IMR-90 (cell line): ENCODE measurements at regions not wholly inside any gene's neighbourhood (a gene's known extent, or its start where the extent isn't known, plus 50 kb on each side); places are given as distances from the start of the nearest gene placed in this dataset.

Experiments used
- ATAC-seq: fragments of 200-7000 bp; cut with Tn5 transposase; 2 replicates; pipeline ENCODE4 v1.9.1; 2020; ENCODE audit warnings: low read depth, mild to moderate bottlenecking, moderate library complexity
- BruUV-seq: library from RNA; stranded (reverse); fragments of 400-500 nt; replicated peaks from 2 replicates; lab custom pipeline; 2021; lab: Mats Ljungman, UMichigan
- CTCF ChIA-PET: fragments of 300-600 bp; formaldehyde crosslinking; extraction: SDS; loops from one replicate; lab custom pipeline; 2021; ENCODE audit warnings: antibody characterized with exemption; lab: Yijun Ruan, JAX
- POLR2A ChIA-PET: fragments of 300-600 bp; sonication (Branson Sonifier 250); formaldehyde crosslinking; loops from one replicate; lab custom pipeline; 2022; ENCODE audit warnings: antibody characterized with exemption; ENCODE audit not compliant: unreplicated experiment; lab: Charles Lee
- DNase-seq: peaks from one replicate; pipeline ENCODE4 v3.0.0; 2013
- H2AFZ ChIP-seq: replicated peaks from 2 replicates; pipeline ENCODE3; 2013; ENCODE audit warnings: low read length, mild to moderate bottlenecking; ENCODE audit not compliant: poor library complexity
- H2AK5ac ChIP-seq: 2 replicates; pipeline ENCODE4 v1.6.1; 2013; ENCODE audit warnings: low read depth, low read length, inconsistent platforms
- H2AK9ac ChIP-seq: replicated peaks from 2 replicates; pipeline ENCODE3; 2013; ENCODE audit warnings: mild to moderate bottlenecking, low read depth, low read length, moderate library complexity; ENCODE audit not compliant: poor library complexity
- H2BK120ac ChIP-seq: 2 replicates; pipeline ENCODE4 v1.6.1; 2013; ENCODE audit warnings: low read depth, low read length, inconsistent platforms
- H2BK15ac ChIP-seq: 3 replicates; pipeline ENCODE4 v1.6.1; 2013; ENCODE audit warnings: low read depth, low read length, inconsistent platforms
- H2BK20ac ChIP-seq: 2 replicates; pipeline ENCODE4 v1.6.1; 2013; ENCODE audit warnings: low read depth, mild to moderate bottlenecking, inconsistent platforms, low read length, moderate library complexity
- H2BK5ac ChIP-seq: 2 replicates; pipeline ENCODE4 v1.6.1; 2013; ENCODE audit warnings: mild to moderate bottlenecking, low read depth, low read length, inconsistent platforms; ENCODE audit not compliant: poor library complexity, severe bottlenecking
- H3K14ac ChIP-seq: replicated peaks from 2 replicates; pipeline ENCODE4 v1.6.1; 2013; ENCODE audit warnings: low read depth, low read length, inconsistent platforms
- H3K18ac ChIP-seq: 2 replicates; pipeline ENCODE4 v1.6.1; 2013; ENCODE audit warnings: low read depth, low read length, control low read depth
- H3K23ac ChIP-seq: 2 replicates; pipeline ENCODE4 v1.6.1; 2013; ENCODE audit warnings: low read depth, low read length, inconsistent platforms
- H3K27ac ChIP-seq: 2 replicates; pipeline ENCODE4 v1.5.1; 2013; ENCODE audit warnings: mild to moderate bottlenecking, control low read depth, low read length; ENCODE audit not compliant: insufficient read depth
- H3K27me3 ChIP-seq: 2 replicates; pipeline ENCODE4 v1.6.1; 2013; ENCODE audit warnings: low read length; ENCODE audit not compliant: control insufficient read depth, insufficient read depth
- H3K36me3 ChIP-seq: 2 replicates; pipeline ENCODE4 v1.6.1; 2013; ENCODE audit warnings: low read length, mixed read lengths; ENCODE audit not compliant: control insufficient read depth, insufficient read depth
- H3K4ac ChIP-seq: 2 replicates; pipeline ENCODE4 v1.6.1; 2013; ENCODE audit warnings: low read depth, low read length, inconsistent platforms
- H3K4me1 ChIP-seq: 2 replicates; pipeline ENCODE4 v1.6.1; 2013; ENCODE audit warnings: low read length, mixed read lengths; ENCODE audit not compliant: control insufficient read depth, insufficient read depth
- H3K4me2 ChIP-seq: 2 replicates; pipeline ENCODE4 v1.6.1; 2013; ENCODE audit warnings: low read depth, mild to moderate bottlenecking, control low read depth, low read length, moderate library complexity
- H3K4me3 ChIP-seq: 2 replicates; pipeline ENCODE4 v1.5.1; 2013; ENCODE audit warnings: low read depth, mild to moderate bottlenecking, control low read depth, low read length, moderate library complexity; ENCODE audit not compliant: insufficient read depth
- H3K56ac ChIP-seq: 2 replicates; pipeline ENCODE4 v1.6.1; 2013; ENCODE audit warnings: low read length, inconsistent platforms; ENCODE audit not compliant: insufficient read depth; ENCODE audit errors: extremely low read depth
- H3K79me1 ChIP-seq, 2 experiments: 2 replicates each; pipeline ENCODE4 v1.6.1; 2013; ENCODE audit warnings: low read length in 2 of 2, inconsistent platforms in 1 of 2, low read depth in 1 of 2
- H3K9ac ChIP-seq: 2 replicates; pipeline ENCODE4 v1.6.1; 2013; ENCODE audit warnings: low read depth, low read length, control low read depth
- H3K9me1 ChIP-seq: 2 replicates; pipeline ENCODE4 v1.6.1; 2013; ENCODE audit warnings: low read length, inconsistent platforms; ENCODE audit not compliant: insufficient read depth
- H3K9me3 ChIP-seq: 2 replicates; pipeline ENCODE4 v1.6.1; 2013; ENCODE audit warnings: low read length; ENCODE audit not compliant: control insufficient read depth, insufficient read depth
- H4K20me1 ChIP-seq: 2 replicates; pipeline ENCODE4 v1.6.1; 2013; ENCODE audit warnings: low read length, inconsistent platforms; ENCODE audit not compliant: insufficient read depth
- H4K5ac ChIP-seq: 2 replicates; pipeline ENCODE4 v1.6.1; 2013; ENCODE audit warnings: mild to moderate bottlenecking, low read depth, low read length, control low read depth
- H4K8ac ChIP-seq, 2 experiments: 2 replicates each; pipeline ENCODE4 v1.6.1; 2013; ENCODE audit warnings: low read depth in 2 of 2, low read length in 2 of 2, control low read depth in 1 of 2, inconsistent platforms in 1 of 2
- H4K91ac ChIP-seq: 2 replicates; pipeline ENCODE4 v1.6.1; 2013; ENCODE audit warnings: low read depth, low read length, inconsistent platforms; ENCODE audit not compliant: insufficient read depth
- BHLHE40 ChIP-seq: fragments of 150-350 bp; IDR thresholded peaks from 2 replicates; pipeline ENCODE4 v1.6.1; 2016; ENCODE audit warnings: mild to moderate bottlenecking, low read depth, low read length
- CEBPB ChIP-seq: IDR thresholded peaks from 2 replicates; pipeline ENCODE4 v1.6.1; 2012; ENCODE audit warnings: low read depth, low read length, improper control_type of control experiment
- ELK1 ChIP-seq: fragments of 150-350 bp; IDR thresholded peaks from 2 replicates; pipeline ENCODE4 v1.6.1; 2016; ENCODE audit warnings: low read depth, mild to moderate bottlenecking, low read length, moderate library complexity, borderline replicate concordance
- FOS ChIP-seq: fragments of 150-350 bp; IDR thresholded peaks from 2 replicates; pipeline ENCODE4 v1.6.1; 2016; ENCODE audit warnings: low read depth, low read length
- MAFK ChIP-seq: IDR thresholded peaks from 2 replicates; pipeline ENCODE4 v1.6.1; 2012; ENCODE audit warnings: low read depth, low read length, improper control_type of control experiment
- MAZ ChIP-seq: IDR thresholded peaks from 2 replicates; pipeline ENCODE4 v1.6.1; 2012; ENCODE audit warnings: low read depth, mild to moderate bottlenecking, low read length, improper control_type of control experiment, moderate library complexity, borderline replicate concordance
- MXI1 ChIP-seq: IDR thresholded peaks from 2 replicates; pipeline ENCODE4 v1.6.1; 2012; ENCODE audit warnings: low read depth, mild to moderate bottlenecking, low read length, moderate library complexity, borderline replicate concordance
- NFE2L2 ChIP-seq: fragments of 150-350 bp; IDR thresholded peaks from 2 replicates; pipeline ENCODE4 v1.6.1; 2016; ENCODE audit warnings: low read depth, mild to moderate bottlenecking, low read length
- POLR2A ChIP-seq: IDR thresholded peaks from 2 replicates; pipeline ENCODE4 v1.6.1; 2012; ENCODE audit warnings: mild to moderate bottlenecking, low read depth, low read length
- RAD21 ChIP-seq: IDR thresholded peaks from 2 replicates; pipeline ENCODE4 v1.6.1; 2012; ENCODE audit warnings: low read length, improper control_type of control experiment
- RCOR1 ChIP-seq: IDR thresholded peaks from 2 replicates; pipeline ENCODE4 v1.6.1; 2012; ENCODE audit warnings: mild to moderate bottlenecking, low read length, improper control_type of control experiment; ENCODE audit not compliant: insufficient replicate concordance
- SMC3 ChIP-seq: fragments of 150-350 bp; IDR thresholded peaks from 2 replicates; pipeline ENCODE4 v1.6.1; 2016; ENCODE audit warnings: low read depth, mild to moderate bottlenecking, antibody characterized with exemption, low read length, moderate library complexity
- WGBS, 2 experiments: methylation state at CpG; one replicate each; pipeline versions ENCODE4 v1.1.5 to v1.1.7; 2013; ENCODE audit warnings: missing lambda C conversion rate in 2 of 2; ENCODE audit not compliant: insufficient read length in 1 of 2; ENCODE audit errors: extremely low coverage in 2 of 2; 5-methylcytosine and 5-hydroxymethylcytosine counted together
- dilution Hi-C: fragments of 300-500 bp; cut with HindIII; formaldehyde crosslinking; loops from one replicate; pipeline ENCODE4 v1.14.3; 2018; ENCODE audit warnings: low sequenced_read_pairs; ENCODE audit not compliant: unreplicated experiment
- in situ Hi-C: fragments of 300-500 bp; cut with MboI; formaldehyde crosslinking; loops from 3 replicates; pipeline ENCODE4 v1.14.3; 2019; ENCODE audit warnings: low sequenced_read_pairs, inconsistent platforms, mixed read lengths
- intact Hi-C: fragments of 100-400 bp; cut with micrococcal nuclease; formaldehyde crosslinking; loops from 2 replicates; pipeline ENCODE4 v1.10.0; 2022
- TF ChIP-seq, protein P1 (sequence below): fragments of 150-350 bp; IDR thresholded peaks from 2 replicates; pipeline ENCODE4 v1.6.1; 2017; ENCODE audit warnings: mild to moderate bottlenecking, antibody characterized with exemption, low read length, low read depth
- TF ChIP-seq, protein P2 (sequence below): conservative IDR thresholded peaks from 2 replicates; pipeline ENCODE4 v1.5.1; 2012; ENCODE audit warnings: mild to moderate bottlenecking, low read depth, low read length, improper control_type of control experiment

DNA sequence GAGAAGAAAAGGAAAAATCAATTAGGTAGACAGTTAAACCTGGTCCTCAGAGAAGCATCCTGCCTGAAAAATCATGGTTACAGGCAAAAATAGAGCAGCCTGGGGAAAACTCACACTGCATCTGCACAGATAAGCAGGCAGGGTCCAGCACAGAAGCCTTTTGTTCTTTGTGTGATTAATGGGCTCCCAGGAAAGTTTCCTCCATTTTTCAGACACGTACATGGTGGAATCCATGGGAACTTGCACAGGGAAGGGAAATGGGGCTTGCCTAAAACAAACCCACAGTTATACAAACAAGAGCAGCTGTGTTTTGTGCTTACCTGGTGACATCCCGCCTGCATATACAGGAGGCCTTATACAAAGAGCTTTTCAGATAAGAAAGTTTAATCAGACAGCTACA lies 243.9 kb upstream of the ATP10B start:
- BruUV-seq: no TSS peak

More for the DNA sequence above, 243.9 kb upstream of the ATP10B start:
- Histone ChIP-seq H4K8ac (no peak overlapping the region), H2BK120ac (no peak overlapping the region), H2BK5ac (no peak overlapping the region), H3K9ac (no peak overlapping the region), H4K5ac (no peak overlapping the region), H3K79me1 (no peaks in the 10 kb centered on the region), H2AK9ac (no peak overlapping the region), H3K4me1 (no peaks in the 10 kb centered on the region), H3K4ac (no peak overlapping the region), H3K9me1 (no peaks in the 10 kb centered on the region), H3K9me3 (peaks cover 8% of the 10 kb centered on the region; the same call in 1 of the 2 replicates), H3K4me3 (no peak overlapping the region), H2BK15ac (no peak overlapping the region), H4K91ac (no peak overlapping the region), H3K18ac (no peak overlapping the region), H3K56ac (no peak overlapping the region), H3K4me2 (no peak overlapping the region), H3K14ac (no peak overlapping the region), H2AFZ (no peak overlapping the region), H2AK5ac (no peak overlapping the region), H3K23ac (no peak overlapping the region), H3K27me3 (no peaks in the 10 kb centered on the region), H3K36me3 (no peaks in the 10 kb centered on the region), H2BK20ac (no peak overlapping the region), H4K20me1 (no peaks in the 10 kb centered on the region), H3K27ac (no peak overlapping the region)
- intact Hi-C loops: loop anchor here (5.0 kb wide), 1 partner anchor 1739 kb away; no protein-coding TSS in a partner anchor
- CTCF ChIA-PET: interaction anchor here (0.6 kb wide), 1 partner anchor 484 kb away, joined by 3 read pairs; no protein-coding TSS in a partner anchor
- dilution Hi-C loops: no loop called here
- in situ Hi-C loops: no loop called here
- DNase-seq (no peak), ATAC-seq (no peak)
- TF ChIP-seq NFE2L2 (no peak), CEBPB (no peak), BHLHE40 (no peak), SMC3 (no peak), MXI1 (no peak), RAD21 (no peak), MAZ (no peak), POLR2A (no peak), RCOR1 (no peak), ELK1 (no peak), FOS (no peak), MAFK (no peak)
- TF ChIP-seq, protein P1, sequence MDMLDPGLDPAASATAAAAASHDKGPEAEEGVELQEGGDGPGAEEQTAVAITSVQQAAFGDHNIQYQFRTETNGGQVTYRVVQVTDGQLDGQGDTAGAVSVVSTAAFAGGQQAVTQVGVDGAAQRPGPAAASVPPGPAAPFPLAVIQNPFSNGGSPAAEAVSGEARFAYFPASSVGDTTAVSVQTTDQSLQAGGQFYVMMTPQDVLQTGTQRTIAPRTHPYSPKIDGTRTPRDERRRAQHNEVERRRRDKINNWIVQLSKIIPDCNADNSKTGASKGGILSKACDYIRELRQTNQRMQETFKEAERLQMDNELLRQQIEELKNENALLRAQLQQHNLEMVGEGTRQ: no peak
- TF ChIP-seq, protein P2, sequence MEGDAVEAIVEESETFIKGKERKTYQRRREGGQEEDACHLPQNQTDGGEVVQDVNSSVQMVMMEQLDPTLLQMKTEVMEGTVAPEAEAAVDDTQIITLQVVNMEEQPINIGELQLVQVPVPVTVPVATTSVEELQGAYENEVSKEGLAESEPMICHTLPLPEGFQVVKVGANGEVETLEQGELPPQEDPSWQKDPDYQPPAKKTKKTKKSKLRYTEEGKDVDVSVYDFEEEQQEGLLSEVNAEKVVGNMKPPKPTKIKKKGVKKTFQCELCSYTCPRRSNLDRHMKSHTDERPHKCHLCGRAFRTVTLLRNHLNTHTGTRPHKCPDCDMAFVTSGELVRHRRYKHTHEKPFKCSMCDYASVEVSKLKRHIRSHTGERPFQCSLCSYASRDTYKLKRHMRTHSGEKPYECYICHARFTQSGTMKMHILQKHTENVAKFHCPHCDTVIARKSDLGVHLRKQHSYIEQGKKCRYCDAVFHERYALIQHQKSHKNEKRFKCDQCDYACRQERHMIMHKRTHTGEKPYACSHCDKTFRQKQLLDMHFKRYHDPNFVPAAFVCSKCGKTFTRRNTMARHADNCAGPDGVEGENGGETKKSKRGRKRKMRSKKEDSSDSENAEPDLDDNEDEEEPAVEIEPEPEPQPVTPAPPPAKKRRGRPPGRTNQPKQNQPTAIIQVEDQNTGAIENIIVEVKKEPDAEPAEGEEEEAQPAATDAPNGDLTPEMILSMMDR: no peak
- POLR2A ChIA-PET: no interaction called here
- no CpG with 5 or more reads among the region's 2 CpGs for WGBS, 2 experiments
